Calu3 (cell line): ENCODE measurements at regions not wholly inside any gene's neighbourhood (a gene's known extent, or its start where the extent isn't known, plus 50 kb on each side); places are given as distances from the start of the nearest gene placed in this dataset.
A peak's percentile ranks its signal among the peaks of the same experiment; 100 is the strongest.

ENCODE experiments used
- BruUV-seq: library from RNA; stranded (reverse); fragments of 400-500 nt; replicated peaks from 2 replicates; lab custom pipeline; 2021; lab: Mats Ljungman, UMichigan
- CTCF ChIA-PET: fragments of 300-600 bp; sonication (Branson Sonifier 250); formaldehyde crosslinking; loops from one replicate; lab custom pipeline; 2022; ENCODE audit warnings: antibody characterized with exemption; lab: Charles Lee
- DNase-seq: peaks from one replicate; pipeline ENCODE4 v3.0.0; 2022
- H3K27ac Mint-ChIP-seq: one replicate; pipeline ENCODE4 v1.8.0; 2022; ENCODE audit warnings: mixed read lengths; ENCODE audit not compliant: unreplicated experiment
- H3K27me3 Mint-ChIP-seq: one replicate; pipeline ENCODE4 v1.8.0; 2022; ENCODE audit warnings: mixed read lengths; ENCODE audit not compliant: unreplicated experiment
- H3K36me3 Mint-ChIP-seq: one replicate; pipeline ENCODE4 v1.8.0; 2022; ENCODE audit warnings: mild to moderate bottlenecking, moderate library complexity, mixed read lengths; ENCODE audit not compliant: insufficient read depth, unreplicated experiment
- H3K4me1 Mint-ChIP-seq: one replicate; pipeline ENCODE4 v1.8.0; 2022; ENCODE audit warnings: mild to moderate bottlenecking, low read depth, mixed read lengths; ENCODE audit not compliant: unreplicated experiment
- H3K4me3 Mint-ChIP-seq: one replicate; pipeline ENCODE4 v1.8.0; 2022; ENCODE audit warnings: mild to moderate bottlenecking, low read depth, moderate library complexity, mixed read lengths; ENCODE audit not compliant: unreplicated experiment
- H3K9me3 Mint-ChIP-seq: one replicate; pipeline ENCODE4 v1.8.0; 2022; ENCODE audit warnings: low read depth, mixed read lengths; ENCODE audit not compliant: unreplicated experiment
- CTCF ChIP-seq: fragments of 200-600 bp; IDR thresholded peaks from one replicate; pipeline ENCODE4 v1.8.0; 2022; ENCODE audit warnings: antibody characterized with exemption; ENCODE audit not compliant: unreplicated experiment
- intact Hi-C: fragments of 100-400 bp; cut with micrococcal nuclease; formaldehyde crosslinking; loops from one replicate; pipeline ENCODE4 v1.10.0; 2022; ENCODE audit not compliant: unreplicated experiment

GRCh38 chr2:182639971-182640370 lies 76.1 kb upstream of the DNAJC10 start:
- TF ChIP-seq CTCF: no peak
- CTCF ChIA-PET: no interaction called here
- H3K4me3 Mint-ChIP-seq: no peak overlapping the region

GRCh38 chr2:182642328-182642727 lies 73.7 kb upstream of the DNAJC10 start:
- H3K36me3 Mint-ChIP-seq: no peaks in the 10 kb centered on the region
- H3K4me1 Mint-ChIP-seq: no peaks in the 10 kb centered on the region
- no TSS peak for BruUV-seq
- intact Hi-C loops: no loop called here
- CTCF ChIA-PET: no interaction called here
- no peaks in the 10 kb centered on the region for H3K9me3 Mint-ChIP-seq
- H3K27me3 Mint-ChIP-seq: no peaks in the 10 kb centered on the region
- H3K4me3 Mint-ChIP-seq: no peak overlapping the region
- no peak for TF ChIP-seq CTCF
- peak; percentile 72 for DNase-seq
- no peak overlapping the region for H3K27ac Mint-ChIP-seq

More at GRCh38 chr2:182639971-182640370, 76.1 kb upstream of the DNAJC10 start:
- Mint-ChIP-seq H3K9me3 (no peaks in the 10 kb centered on the region), H3K27ac (no peak overlapping the region), H3K27me3 (no peaks in the 10 kb centered on the region), H3K4me1 (no peaks in the 10 kb centered on the region), H3K36me3 (no peaks in the 10 kb centered on the region)
- BruUV-seq: no TSS peak
- no peak for DNase-seq
- intact Hi-C loops: no loop called here

- H3K4me1 Mint-ChIP-seq: no peaks in the 10 kb centered on the region
- H3K9me3 Mint-ChIP-seq: no peaks in the 10 kb centered on the region
- H3K4me3 Mint-ChIP-seq: no peak overlapping the region
- no peak for TF ChIP-seq CTCF
- CTCF ChIA-PET: interaction anchor here (0.7 kb wide), 1 partner anchor 1550 kb away, joined by 6 read pairs; no protein-coding TSS in a partner anchor
- intact Hi-C loops: no loop called here
- DNase-seq: no peak
- no TSS peak for BruUV-seq
- no peaks in the 10 kb centered on the region for H3K27me3 Mint-ChIP-seq
- H3K36me3 Mint-ChIP-seq: no peaks in the 10 kb centered on the region
- H3K27ac Mint-ChIP-seq: no peak overlapping the region
Measured at GRCh38 chr2:182646763-182647498, 69.1 kb upstream of the DNAJC10 start.

- intact Hi-C loops: no loop called here
- DNase-seq: no peak
- CTCF ChIA-PET: interaction anchor here (0.6 kb wide), 1 partner anchor 19 kb away, joined by 4 read pairs; no protein-coding TSS in a partner anchor
- Mint-ChIP-seq H3K27ac (no peak overlapping the region), H3K9me3 (no peaks in the 10 kb centered on the region), H3K27me3 (no peaks in the 10 kb centered on the region), H3K4me3 (no peak overlapping the region), H3K4me1 (no peaks in the 10 kb centered on the region), H3K36me3 (no peaks in the 10 kb centered on the region)
- no TSS peak for BruUV-seq
- TF ChIP-seq CTCF: no peak
Measured at GRCh38 chr2:182647499-182647787, 68.6 kb upstream of the DNAJC10 start.
